PFSK-1 (cell line): ENCODE measurements at regions not wholly inside any gene's neighbourhood (a gene's known extent, or its start where the extent isn't known, plus 50 kb on each side); places are given as distances from the start of the nearest gene placed in this dataset.

Experiments used
- POLR2AphosphoS5 ChIP-seq: IDR thresholded peaks from 2 replicates; pipeline ENCODE4 v1.6.1; 2012; ENCODE audit warnings: low read depth, mild to moderate bottlenecking, control low read depth, low read length, moderate library complexity
- TF ChIP-seq, protein P1 (sequence below), 2 experiments: IDR thresholded peaks; 2 replicates each; pipeline versions ENCODE4 v1.6.1 to v1.8.0; 2011 to 2012; ENCODE audit warnings: low read depth in 2 of 2, low read length in 2 of 2, control low read depth in 1 of 2, inconsistent platforms in 1 of 2, mild to moderate bottlenecking in 1 of 2, moderate library complexity in 1 of 2; ENCODE audit not compliant: insufficient read depth in 1 of 2

GRCh38 chr5:27396998-27397397, 358.6 kb upstream of the CDH9 start:
- TF ChIP-seq POLR2AphosphoS5, result no peak
- TF ChIP-seq, protein P1, sequence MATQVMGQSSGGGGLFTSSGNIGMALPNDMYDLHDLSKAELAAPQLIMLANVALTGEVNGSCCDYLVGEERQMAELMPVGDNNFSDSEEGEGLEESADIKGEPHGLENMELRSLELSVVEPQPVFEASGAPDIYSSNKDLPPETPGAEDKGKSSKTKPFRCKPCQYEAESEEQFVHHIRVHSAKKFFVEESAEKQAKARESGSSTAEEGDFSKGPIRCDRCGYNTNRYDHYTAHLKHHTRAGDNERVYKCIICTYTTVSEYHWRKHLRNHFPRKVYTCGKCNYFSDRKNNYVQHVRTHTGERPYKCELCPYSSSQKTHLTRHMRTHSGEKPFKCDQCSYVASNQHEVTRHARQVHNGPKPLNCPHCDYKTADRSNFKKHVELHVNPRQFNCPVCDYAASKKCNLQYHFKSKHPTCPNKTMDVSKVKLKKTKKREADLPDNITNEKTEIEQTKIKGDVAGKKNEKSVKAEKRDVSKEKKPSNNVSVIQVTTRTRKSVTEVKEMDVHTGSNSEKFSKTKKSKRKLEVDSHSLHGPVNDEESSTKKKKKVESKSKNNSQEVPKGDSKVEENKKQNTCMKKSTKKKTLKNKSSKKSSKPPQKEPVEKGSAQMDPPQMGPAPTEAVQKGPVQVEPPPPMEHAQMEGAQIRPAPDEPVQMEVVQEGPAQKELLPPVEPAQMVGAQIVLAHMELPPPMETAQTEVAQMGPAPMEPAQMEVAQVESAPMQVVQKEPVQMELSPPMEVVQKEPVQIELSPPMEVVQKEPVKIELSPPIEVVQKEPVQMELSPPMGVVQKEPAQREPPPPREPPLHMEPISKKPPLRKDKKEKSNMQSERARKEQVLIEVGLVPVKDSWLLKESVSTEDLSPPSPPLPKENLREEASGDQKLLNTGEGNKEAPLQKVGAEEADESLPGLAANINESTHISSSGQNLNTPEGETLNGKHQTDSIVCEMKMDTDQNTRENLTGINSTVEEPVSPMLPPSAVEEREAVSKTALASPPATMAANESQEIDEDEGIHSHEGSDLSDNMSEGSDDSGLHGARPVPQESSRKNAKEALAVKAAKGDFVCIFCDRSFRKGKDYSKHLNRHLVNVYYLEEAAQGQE (IDR thresholded peaks at IDR 0.05; ENCODE audit: insufficient read depth in 1 of 2, low read depth in 2 of 2, low read length in 2 of 2), result no peak
